Amygdala (tissue), 56 donors: ENCODE measurements at regions not wholly inside any gene's neighbourhood (a gene's known extent, or its start where the extent isn't known, plus 50 kb on each side); places are given as distances from the start of the nearest gene placed in this dataset.

Experiments
- DNase-seq, 56 donors: peaks; one replicate each; lab custom pipeline; 2025; lab: John Stamatoyannopoulos, UW

- DNase-seq: peak in 4 of 56 donors; percentile 1 to 15 (median 4)
These were observed 516.1 kb downstream of the EFNA5 start for GRCh38 chr5:107154593-107154992.

- DNase-seq: no peak
These were observed 517.5 kb downstream of the EFNA5 start for GRCh38 chr5:107153283-107153682.

- no peak for DNase-seq
These were observed 521.3 kb downstream of the EFNA5 start for GRCh38 chr5:107149243-107150005.

- no peak for DNase-seq
These were observed 523.1 kb downstream of the EFNA5 start for GRCh38 chr5:107147589-107147988.

- DNase-seq: no peak
These were observed 523.8 kb downstream of the EFNA5 start for GRCh38 chr5:107146901-107147300.

- DNase-seq: no peak
These were observed 535.3 kb downstream of the EFNA5 start for GRCh38 chr5:107135391-107135790.

- DNase-seq: no peak
These were observed 535.8 kb downstream of the EFNA5 start for GRCh38 chr5:107134931-107135330.

- DNase-seq: no peak
These were observed 541.7 kb downstream of the EFNA5 start for GRCh38 chr5:107129051-107129450.

GRCh38 chr5:107127878-107128277 lies 542.9 kb downstream of the EFNA5 start:
- no peak for DNase-seq

- DNase-seq: no peak
These were observed 544.4 kb downstream of the EFNA5 start for GRCh38 chr5:107126341-107126740.

- DNase-seq: no peak
These were observed 546.4 kb downstream of the EFNA5 start for GRCh38 chr5:107124376-107124775.

GRCh38 chr5:107123014-107123413 lies 547.7 kb downstream of the EFNA5 start:
- DNase-seq: no peak

GRCh38 chr5:107121793-107122519 lies 548.8 kb downstream of the EFNA5 start:
- no peak for DNase-seq

GRCh38 chr5:107119656-107120055 lies 551.1 kb downstream of the EFNA5 start:
- no peak for DNase-seq

GRCh38 chr5:107118184-107119019 lies 552.3 kb downstream of the EFNA5 start:
- DNase-seq: no peak

- DNase-seq: peak in 1 of 56 donors; percentile 3
These were observed 558.5 kb downstream of the EFNA5 start for GRCh38 chr5:107112216-107112615.

GRCh38 chr5:107104040-107104995 lies 566.4 kb downstream of the EFNA5 start:
- DNase-seq: no peak

GRCh38 chr5:107103522-107103921 lies 567.2 kb downstream of the EFNA5 start:
- no peak for DNase-seq

GRCh38 chr5:107100121-107100520 lies 570.6 kb downstream of the EFNA5 start:
- DNase-seq: no peak

- DNase-seq: no peak
These were observed 571.2 kb downstream of the EFNA5 start for GRCh38 chr5:107099506-107099905.
